ENCODE measurements at regions not wholly inside any gene's neighbourhood (a gene's known extent, or its start where the extent isn't known, plus 50 kb on each side); places are given as distances from the start of the nearest gene placed in this dataset.

DNA sequence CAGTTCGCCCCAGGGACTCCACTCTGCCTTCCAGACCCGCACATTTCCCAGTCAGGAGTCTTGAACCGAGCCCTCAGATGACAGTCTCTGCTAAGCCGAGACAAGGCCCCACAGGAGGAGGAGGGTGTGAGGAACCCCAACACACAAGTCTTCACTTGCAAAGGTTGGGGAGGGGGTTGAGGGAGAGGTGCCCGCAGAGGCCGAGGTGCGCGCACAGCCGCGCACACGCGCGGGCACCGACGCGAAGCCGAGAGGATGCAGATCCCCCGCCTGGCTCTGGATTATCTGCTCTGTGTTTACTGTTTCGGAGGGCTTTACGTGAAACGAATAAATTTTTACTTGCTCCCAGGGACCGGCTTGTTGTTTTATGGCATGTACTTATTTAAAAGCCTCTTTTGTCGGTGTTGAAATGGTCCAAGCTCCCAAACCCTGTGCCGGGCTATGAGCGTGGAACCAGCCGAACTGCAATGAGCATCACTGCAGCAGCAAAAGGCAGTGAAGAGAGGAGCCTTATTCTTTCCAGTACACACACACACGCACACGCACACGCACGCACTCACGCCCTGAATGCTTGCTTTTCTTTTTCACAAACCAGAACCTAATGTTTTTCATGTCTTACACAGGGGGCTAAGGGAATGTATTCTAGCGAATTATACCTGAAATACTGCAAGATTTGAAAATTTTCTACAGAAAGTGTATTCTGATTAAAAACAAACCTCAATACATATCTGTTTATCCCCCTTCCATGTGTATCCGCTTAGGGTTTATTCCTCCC is 297.7 kb downstream of the PARP8 start:
- TF ChIP-seq, protein P1, sequence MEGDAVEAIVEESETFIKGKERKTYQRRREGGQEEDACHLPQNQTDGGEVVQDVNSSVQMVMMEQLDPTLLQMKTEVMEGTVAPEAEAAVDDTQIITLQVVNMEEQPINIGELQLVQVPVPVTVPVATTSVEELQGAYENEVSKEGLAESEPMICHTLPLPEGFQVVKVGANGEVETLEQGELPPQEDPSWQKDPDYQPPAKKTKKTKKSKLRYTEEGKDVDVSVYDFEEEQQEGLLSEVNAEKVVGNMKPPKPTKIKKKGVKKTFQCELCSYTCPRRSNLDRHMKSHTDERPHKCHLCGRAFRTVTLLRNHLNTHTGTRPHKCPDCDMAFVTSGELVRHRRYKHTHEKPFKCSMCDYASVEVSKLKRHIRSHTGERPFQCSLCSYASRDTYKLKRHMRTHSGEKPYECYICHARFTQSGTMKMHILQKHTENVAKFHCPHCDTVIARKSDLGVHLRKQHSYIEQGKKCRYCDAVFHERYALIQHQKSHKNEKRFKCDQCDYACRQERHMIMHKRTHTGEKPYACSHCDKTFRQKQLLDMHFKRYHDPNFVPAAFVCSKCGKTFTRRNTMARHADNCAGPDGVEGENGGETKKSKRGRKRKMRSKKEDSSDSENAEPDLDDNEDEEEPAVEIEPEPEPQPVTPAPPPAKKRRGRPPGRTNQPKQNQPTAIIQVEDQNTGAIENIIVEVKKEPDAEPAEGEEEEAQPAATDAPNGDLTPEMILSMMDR (IDR thresholded peaks at IDR 0.05; ENCODE audit: borderline replicate concordance, extremely low read depth, low read length, poor library complexity, severe bottlenecking), result no peak
- no peak for TF ChIP-seq EZH2 (IDR thresholded peaks at IDR 0.05; ENCODE audit: borderline replicate concordance, low read depth, low read length, severe bottlenecking)

Measured in DND-41 (cell line).